B cell (primary cell): ENCODE measurements at regions not wholly inside any gene's neighbourhood (a gene's known extent, or its start where the extent isn't known, plus 50 kb on each side); places are given as distances from the start of the nearest gene placed in this dataset.

Source experiments
- CTCF ChIP-seq: fragments of 200-600 bp; IDR thresholded peaks from one replicate; pipeline ENCODE4 v1.8.0; 2022; ENCODE audit warnings: antibody characterized with exemption, mild to moderate bottlenecking
- EZH2 ChIP-seq: IDR thresholded peaks from 2 replicates; pipeline ENCODE4 v1.6.1; 2012; ENCODE audit warnings: borderline replicate concordance, low read depth, mild to moderate bottlenecking, moderate library complexity, low read length; ENCODE audit not compliant: insufficient read depth, poor library complexity, severe bottlenecking

GRCh38 chr6:167574431-167575151 is 249.7 kb downstream of the TTLL2 start:
- TF ChIP-seq EZH2, result no peak
- no peak for TF ChIP-seq CTCF
